Coronary artery (tissue), 2 donors: ENCODE measurements at regions not wholly inside any gene's neighbourhood (a gene's known extent, or its start where the extent isn't known, plus 50 kb on each side); places are given as distances from the start of the nearest gene placed in this dataset.

ENCODE experiments used
- DNase-seq: peaks from one replicate; pipeline ENCODE4 v3.0.0-alpha.2; 2017; ENCODE audit warnings: low spot score
- H3K27ac ChIP-seq, 2 donors: fragments of 200-600 bp; sonication (generic); one replicate each; pipeline ENCODE4 v1.5.1; 2016 to 2019
- H3K4me3 ChIP-seq: fragments of 200-600 bp; sonication (generic); 2 replicates; pipeline ENCODE4 v1.5.1; 2016; ENCODE audit warnings: mild to moderate bottlenecking, moderate library complexity
- CTCF ChIP-seq: fragments of 200-600 bp; sonication (generic); IDR thresholded peaks from one replicate; pipeline ENCODE4 v1.5.1; 2019; ENCODE audit warnings: antibody characterized with exemption

GRCh38 chr2:5798084-5798483, 105.9 kb downstream of the SOX11 start:
- no peak for TF ChIP-seq CTCF
- no peak overlapping the region for H3K4me3 ChIP-seq
- H3K27ac ChIP-seq: no peak overlapping the region
- DNase-seq: no peak

GRCh38 chr2:5799348-5799747, 107.2 kb downstream of the SOX11 start:
- H3K27ac ChIP-seq: no peak overlapping the region
- no peak for TF ChIP-seq CTCF
- no peak overlapping the region for H3K4me3 ChIP-seq
- no peak for DNase-seq

GRCh38 chr2:5803547-5803946, 111.4 kb downstream of the SOX11 start:
- no peak for DNase-seq
- Histone ChIP-seq H3K4me3 (no peak overlapping the region), H3K27ac (no peak overlapping the region)
- no peak for TF ChIP-seq CTCF

- no peak overlapping the region for H3K4me3 ChIP-seq
- H3K27ac ChIP-seq: no peak overlapping the region
- DNase-seq: no peak
- TF ChIP-seq CTCF: no peak
Measured at GRCh38 chr2:5818961-5819600, 126.9 kb downstream of the SOX11 start.

GRCh38 chr2:5824126-5824525, 131.9 kb downstream of the SOX11 start:
- H3K4me3 ChIP-seq: no peak overlapping the region
- DNase-seq: no peak
- H3K27ac ChIP-seq: no peak overlapping the region
- no peak for TF ChIP-seq CTCF

GRCh38 chr2:5825686-5826085, 133.5 kb downstream of the SOX11 start:
- Histone ChIP-seq H3K27ac (no peak overlapping the region), H3K4me3 (no peak overlapping the region)
- TF ChIP-seq CTCF: no peak
- DNase-seq: no peak

- TF ChIP-seq CTCF: no peak
- no peak for DNase-seq
- H3K27ac ChIP-seq: no peak overlapping the region
- no peak overlapping the region for H3K4me3 ChIP-seq
Measured at GRCh38 chr2:5826979-5827655, 134.9 kb downstream of the SOX11 start.
